ENCODE measurements at regions not wholly inside any gene's neighbourhood (a gene's known extent, or its start where the extent isn't known, plus 50 kb on each side); places are given as distances from the start of the nearest gene placed in this dataset.
A peak's percentile ranks its signal among the peaks of the same experiment; 100 is the strongest.

GRCh38 chr6:150719831-150720230, 120.1 kb downstream of the PLEKHG1 start:
- FAIRE-seq (no peak), ATAC-seq (no peak), DNase-seq (ENCODE audit: low spot score) (no peak)
- Histone ChIP-seq H4K20me1 (ENCODE audit: insufficient read depth, low read length) (no peaks in the 10 kb centered on the region), H3K36me3 (replicated peaks in 1 of 2; ENCODE audit: control insufficient read depth in 1 of 2, insufficient read depth in 2 of 2, low read length in 2 of 2) (no peaks in the 10 kb centered on the region), H3K4me3 (replicated peaks in 1 of 3; ENCODE audit: insufficient read depth in 1 of 3, low read depth in 2 of 3, low read length in 3 of 3) (no peak overlapping the region), H2AFZ (ENCODE audit: low read length) (no peak overlapping the region), H3K27me3 (ENCODE audit: control insufficient read depth in 1 of 2, insufficient read depth in 2 of 2, low read length in 2 of 2) (no peaks in the 10 kb centered on the region), H3K27ac (ENCODE audit: extremely low read length, insufficient read depth, low read length) (no peak overlapping the region), H3K79me2 (ENCODE audit: insufficient read depth, low read length) (no peaks in the 10 kb centered on the region), H3K9me3 (ENCODE audit: low read length) (no peaks in the 10 kb centered on the region), H3K4me2 (ENCODE audit: low read depth, low read length) (no peak overlapping the region), H3K9ac (ENCODE audit: insufficient read depth, low read depth, low read length) (no peak overlapping the region), H3K4me1 (ENCODE audit: insufficient read depth, low read length) (peaks cover 5% of the 10 kb centered on the region; the same call in 1 of the 2 replicates)
- in situ Hi-C loops (cut with HindIII; ENCODE audit: extremely low pct_ligation_motif_present, low pct_unique_long_range_greater_than_20kb) (no loop called here), intact Hi-C loops (cut with micrococcal nuclease; ENCODE audit: unreplicated experiment) (no loop called here)
- no TSS peak for BruUV-seq (replicated peaks)
- ChIA-PET CTCF (ENCODE audit: low intra/inter-chr PET ratio, low total read pairs) (no interaction called here), POLR2A (no interaction called here)
- 14% methylated on average over 1 of the region's 1 CpG for WGBS (ENCODE audit: low lambda C conversion rate)
- TF ChIP-seq PRMT3 (CRISPR knock-in tag; IDR thresholded peaks at IDR 0.05; ENCODE audit: borderline replicate concordance, low read depth) (no peak), NCOA2 (CRISPR knock-in tag; IDR thresholded peaks at IDR 0.05) (no peak), ZNF777 (CRISPR knock-in tag; IDR thresholded peaks at IDR 0.05) (no peak)

- DNase-seq (ENCODE audit: low spot score), result no peak
- intact Hi-C loops (cut with micrococcal nuclease; ENCODE audit: unreplicated experiment), result no loop called here
- no peaks in the 10 kb centered on the region for H3K9me3 ChIP-seq (ENCODE audit: low read length)
- H3K4me3 ChIP-seq (replicated peaks in 1 of 3; ENCODE audit: insufficient read depth in 1 of 3, low read depth in 2 of 3, low read length in 3 of 3), result no peak overlapping the region
- H4K20me1 ChIP-seq (ENCODE audit: insufficient read depth, low read length), result no peaks in the 10 kb centered on the region
- no peak overlapping the region for H3K27ac ChIP-seq (ENCODE audit: extremely low read length, insufficient read depth, low read length)
- no peak overlapping the region for H3K4me2 ChIP-seq (ENCODE audit: low read depth, low read length)
- ChIA-PET POLR2A (no interaction called here), CTCF (ENCODE audit: low intra/inter-chr PET ratio, low total read pairs) (no interaction called here)
- H3K36me3 ChIP-seq (replicated peaks in 1 of 2; ENCODE audit: control insufficient read depth in 1 of 2, insufficient read depth in 2 of 2, low read length in 2 of 2), result no peaks in the 10 kb centered on the region
- in situ Hi-C loops (cut with HindIII; ENCODE audit: extremely low pct_ligation_motif_present, low pct_unique_long_range_greater_than_20kb), result no loop called here
- H3K4me1 ChIP-seq (ENCODE audit: insufficient read depth, low read length), result peaks cover 5% of the 10 kb centered on the region; the same call in 1 of the 2 replicates
- ATAC-seq, result no peak
- H3K9ac ChIP-seq (ENCODE audit: insufficient read depth, low read depth, low read length), result no peak overlapping the region
- no peak for FAIRE-seq
- WGBS (ENCODE audit: low lambda C conversion rate), result 9% methylated on average over 5 of the region's 5 CpGs
- no peaks in the 10 kb centered on the region for H3K79me2 ChIP-seq (ENCODE audit: insufficient read depth, low read length)
- no TSS peak for BruUV-seq (replicated peaks)
- TF ChIP-seq, protein P1, sequence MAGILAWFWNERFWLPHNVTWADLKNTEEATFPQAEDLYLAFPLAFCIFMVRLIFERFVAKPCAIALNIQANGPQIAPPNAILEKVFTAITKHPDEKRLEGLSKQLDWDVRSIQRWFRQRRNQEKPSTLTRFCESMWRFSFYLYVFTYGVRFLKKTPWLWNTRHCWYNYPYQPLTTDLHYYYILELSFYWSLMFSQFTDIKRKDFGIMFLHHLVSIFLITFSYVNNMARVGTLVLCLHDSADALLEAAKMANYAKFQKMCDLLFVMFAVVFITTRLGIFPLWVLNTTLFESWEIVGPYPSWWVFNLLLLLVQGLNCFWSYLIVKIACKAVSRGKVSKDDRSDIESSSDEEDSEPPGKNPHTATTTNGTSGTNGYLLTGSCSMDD (CRISPR knock-in tag; IDR thresholded peaks at IDR 0.05), result no peak
- TF ChIP-seq NR2F1 (CRISPR knock-in tag; IDR thresholded peaks at IDR 0.05) (no peak), ATF7 (IDR thresholded peaks at IDR 0.05) (peak; percentile 77), ATF7 (CRISPR knock-in tag; IDR thresholded peaks at IDR 0.05) (no peak), MAFK (conservative IDR thresholded peaks at IDR 0.05 in 1 of 2, IDR thresholded peaks at IDR 0.05 in 1 of 2; ENCODE audit: low read length in 2 of 2) (peak; percentile 93 to 95), MAFF (IDR thresholded peaks at IDR 0.05; ENCODE audit: low read depth, low read length) (peak; percentile 92)
- H2AFZ ChIP-seq (ENCODE audit: low read length), result no peak overlapping the region
- H3K27me3 ChIP-seq (ENCODE audit: control insufficient read depth in 1 of 2, insufficient read depth in 2 of 2, low read length in 2 of 2), result no peaks in the 10 kb centered on the region
These were observed 121.1 kb downstream of the PLEKHG1 start for GRCh38 chr6:150720774-150721233.

All from HepG2 (cell line).